H1 (cell line): ENCODE measurements at regions not wholly inside any gene's neighbourhood (a gene's known extent, or its start where the extent isn't known, plus 50 kb on each side); places are given as distances from the start of the nearest gene placed in this dataset.

Experiments used
- CTCF ChIA-PET: fragments of 300-600 bp; sonication (Branson Sonifier 250); formaldehyde crosslinking; loops from one replicate; lab custom pipeline; 2021; ENCODE audit not compliant: partially characterized antibody; lab: Charles Lee
- POLR2A ChIA-PET: fragments of 300-600 bp; sonication (Branson Sonifier 250); formaldehyde crosslinking; loops from one replicate; lab custom pipeline; 2021; ENCODE audit warnings: inconsistent platforms; ENCODE audit not compliant: partially characterized antibody; lab: Charles Lee
- DNase-seq, 2 experiments: peaks; one replicate each; pipeline versions ENCODE4 v3.0.0 to v3.0.0-alpha.2; 2010 to 2022; ENCODE audit warnings: low spot score in 2 of 2, low read depth in 1 of 2, mixed read lengths in 1 of 2
- FAIRE-seq: peaks from 2 replicates; lab custom pipeline; 2011; peaks lifted over from hg19 to GRCh38; lab: Jason Lieb, UNC
- H2AFZ ChIP-seq: 2 replicates; pipeline ENCODE4 v1.8.1; 2012; ENCODE audit warnings: low read length, inconsistent platforms
- H2AK5ac ChIP-seq: 2 replicates; pipeline ENCODE4 v1.6.1; 2013; ENCODE audit warnings: low read depth, low read length
- H2BK120ac ChIP-seq: replicated peaks from 2 replicates; pipeline ENCODE3; 2013; ENCODE audit warnings: low read depth, low read length, inconsistent platforms
- H2BK12ac ChIP-seq: 2 replicates; pipeline ENCODE4 v1.6.1; 2013; ENCODE audit warnings: low read depth, low read length
- H2BK15ac ChIP-seq: 2 replicates; pipeline ENCODE4 v1.6.1; 2013; ENCODE audit warnings: low read length
- H2BK20ac ChIP-seq: 2 replicates; pipeline ENCODE4 v1.6.1; 2013; ENCODE audit warnings: low read length
- H2BK5ac ChIP-seq: 2 replicates; pipeline ENCODE4 v1.6.1; 2013; ENCODE audit warnings: low read depth, low read length
- H3K14ac ChIP-seq: 2 replicates; pipeline ENCODE4 v1.6.1; 2013; ENCODE audit warnings: inconsistent platforms; ENCODE audit not compliant: insufficient read length
- H3K18ac ChIP-seq: 2 replicates; pipeline ENCODE4 v1.6.1; 2013; ENCODE audit warnings: low read length; ENCODE audit errors: extremely low read depth
- H3K23ac ChIP-seq: 2 replicates; pipeline ENCODE4 v1.6.1; 2013; ENCODE audit warnings: inconsistent platforms; ENCODE audit not compliant: insufficient read length
- H3K23me2 ChIP-seq: 2 replicates; pipeline ENCODE4 v1.6.1; 2013; ENCODE audit warnings: low read depth, low read length
- H3K27ac ChIP-seq: 2 replicates; pipeline ENCODE4 v1.6.1; 2011; ENCODE audit warnings: low read depth, low read length, inconsistent platforms
- H3K27me3 ChIP-seq, 4 experiments: replicated peaks in 1 of 4; 1 replicate in 1 of 4; 2 replicates in 3 of 4; pipeline versions ENCODE4 v1.6.1 to v1.8.1; 2011 to 2013; ENCODE audit warnings: low read length in 3 of 4, mild to moderate bottlenecking in 3 of 4, inconsistent platforms in 2 of 4, mixed read lengths in 2 of 4, moderate library complexity in 1 of 4; ENCODE audit not compliant: control insufficient read depth in 3 of 4, insufficient read depth in 3 of 4; ENCODE audit errors: extremely low read depth in 1 of 4
- H3K36me3 ChIP-seq, 4 experiments: 2 replicates each; pipeline versions ENCODE4 v1.6.1 to v1.8.1; 2011 to 2013; ENCODE audit warnings: mild to moderate bottlenecking in 4 of 4, low read length in 3 of 4, moderate library complexity in 2 of 4, control low read depth in 1 of 4, inconsistent platforms in 1 of 4; ENCODE audit not compliant: insufficient read depth in 4 of 4, control insufficient read depth in 2 of 4
- H3K4ac ChIP-seq: replicated peaks from 2 replicates; pipeline ENCODE3; 2013; ENCODE audit warnings: low read length, low read depth, mixed read lengths, inconsistent platforms; ENCODE audit not compliant: insufficient read length
- H3K4me1 ChIP-seq, 4 experiments: replicated peaks in 1 of 4; 1 replicate in 1 of 4; 2 replicates in 3 of 4; pipeline versions ENCODE4 v1.6.1 to v1.8.1; 2011 to 2013; ENCODE audit warnings: low read length in 3 of 4, inconsistent platforms in 2 of 4, mixed read lengths in 1 of 4; ENCODE audit not compliant: insufficient read depth in 4 of 4, control insufficient read depth in 3 of 4
- H3K4me2 ChIP-seq, 2 experiments: 2 replicates each; pipeline versions ENCODE4 v1.6.1 to v1.8.1; 2011 to 2013; ENCODE audit warnings: low read depth in 2 of 2, low read length in 2 of 2, control low read depth in 1 of 2, inconsistent platforms in 1 of 2, mild to moderate bottlenecking in 1 of 2; ENCODE audit not compliant: insufficient read depth in 1 of 2
- H3K4me3 ChIP-seq, 4 experiments: fragments of 200-600, 300-600 bp in 1 of 4; sonication (generic), shearing (Covaris generic), sonication (Bioruptor Twin) in 1 of 4; 2 replicates each; pipeline versions ENCODE4 v1.5.1 to v1.8.1; 2011 to 2016; ENCODE audit warnings: low read length in 4 of 4, low read depth in 3 of 4, control low read depth in 2 of 4, inconsistent platforms in 2 of 4, mild to moderate bottlenecking in 2 of 4, mixed read lengths in 1 of 4, moderate library complexity in 1 of 4; ENCODE audit not compliant: insufficient read depth in 2 of 4; ENCODE audit errors: extremely low read depth in 1 of 4
- H3K56ac ChIP-seq: replicated peaks from 2 replicates; pipeline ENCODE3; 2013; ENCODE audit warnings: low read depth, mild to moderate bottlenecking, mixed read lengths, low read length, inconsistent platforms; ENCODE audit not compliant: insufficient read length
- H3K79me1 ChIP-seq: 2 replicates; pipeline ENCODE4 v1.6.1; 2013; ENCODE audit warnings: low read depth, low read length, control low read depth
- H3K79me2 ChIP-seq, 2 experiments: 2 replicates each; pipeline versions ENCODE4 v1.6.1 to v1.8.1; 2012 to 2013; ENCODE audit warnings: low read length in 2 of 2, mild to moderate bottlenecking in 2 of 2, inconsistent platforms in 1 of 2; ENCODE audit not compliant: insufficient read depth in 2 of 2, control insufficient read depth in 1 of 2
- H3K9ac ChIP-seq, 4 experiments: replicated peaks in 1 of 4; 1 replicate in 1 of 4; 2 replicates in 3 of 4; pipeline versions ENCODE4 v1.6.1 to v1.8.1; 2011 to 2013; ENCODE audit warnings: low read depth in 3 of 4, low read length in 3 of 4, control low read depth in 2 of 4, mild to moderate bottlenecking in 2 of 4, moderate library complexity in 2 of 4, inconsistent platforms in 1 of 4; ENCODE audit errors: extremely low read depth in 1 of 4
- H3K9me3 ChIP-seq, 2 experiments: 2 replicates each; pipeline versions ENCODE4 v1.6.1 to v1.8.1; 2012 to 2013; ENCODE audit warnings: mild to moderate bottlenecking in 2 of 2, moderate library complexity in 2 of 2, control low read depth in 1 of 2, inconsistent platforms in 1 of 2, low read depth in 1 of 2, low read length in 1 of 2, mixed read lengths in 1 of 2; ENCODE audit not compliant: insufficient read depth in 2 of 2
- H4K20me1 ChIP-seq, 2 experiments: replicated peaks in 1 of 2; 2 replicates each; pipeline versions ENCODE3 to v1.8.1; 2011 to 2013; ENCODE audit warnings: inconsistent platforms in 2 of 2, low read length in 2 of 2, mild to moderate bottlenecking in 1 of 2; ENCODE audit not compliant: insufficient read depth in 2 of 2, control insufficient read depth in 1 of 2
- H4K5ac ChIP-seq: 2 replicates; pipeline ENCODE4 v1.6.1; 2013; ENCODE audit warnings: low read length, low read depth, mixed read lengths, inconsistent platforms; ENCODE audit not compliant: insufficient read length
- H4K8ac ChIP-seq: 2 replicates; pipeline ENCODE4 v1.8.0; 2013; ENCODE audit warnings: mild to moderate bottlenecking, moderate library complexity, low read length, inconsistent platforms; ENCODE audit not compliant: insufficient read depth; ENCODE audit errors: extremely low read depth
- H4K91ac ChIP-seq: replicated peaks from 2 replicates; pipeline ENCODE3; 2013; ENCODE audit warnings: low read length, mixed read lengths, inconsistent platforms; ENCODE audit not compliant: insufficient read length
- CBX5 ChIP-seq: fragments of 300-800, 300-1000 bp; sonication (generic); IDR thresholded peaks from 2 replicates; pipeline ENCODE4 v1.7.1; 2016; ENCODE audit warnings: antibody characterized with exemption, low read length, low read depth
- CTBP2 ChIP-seq: IDR thresholded peaks from 2 replicates; pipeline ENCODE4 v1.7.0; 2011; ENCODE audit warnings: borderline replicate concordance, mild to moderate bottlenecking, moderate library complexity, mixed read lengths, low read length; ENCODE audit not compliant: insufficient read depth, insufficient read length
- EP300 ChIP-seq, 2 experiments: IDR thresholded peaks; 1 replicate in 1 of 2; 2 replicates in 1 of 2; pipeline ENCODE4 v1.6.1; 2011 to 2012; ENCODE audit warnings: low read depth in 2 of 2, low read length in 2 of 2, mild to moderate bottlenecking in 2 of 2, borderline replicate concordance in 1 of 2, inconsistent platforms in 1 of 2, moderate library complexity in 1 of 2
- GABPA ChIP-seq: IDR thresholded peaks from 2 replicates; pipeline ENCODE4 v1.6.1; 2011; ENCODE audit warnings: mild to moderate bottlenecking, low read length, moderate library complexity, borderline replicate concordance; ENCODE audit not compliant: insufficient read depth
- KDM1A ChIP-seq: fragments of 200-600, 300-600 bp; sonication (generic); IDR thresholded peaks from 2 replicates; pipeline ENCODE4 v1.7.1; 2016; ENCODE audit warnings: mild to moderate bottlenecking, low read length, borderline replicate concordance
- NANOG ChIP-seq: IDR thresholded peaks from 2 replicates; pipeline ENCODE4 v1.6.1; 2011; ENCODE audit warnings: low read length, low read depth, mild to moderate bottlenecking, inconsistent platforms; ENCODE audit not compliant: insufficient read depth, poor library complexity, severe bottlenecking
- POLR2A ChIP-seq, 2 experiments: IDR thresholded peaks; 1 replicate in 1 of 2; 2 replicates in 1 of 2; pipeline ENCODE4 v1.6.1; 2011; ENCODE audit warnings: low read depth in 2 of 2, low read length in 2 of 2, mild to moderate bottlenecking in 2 of 2; ENCODE audit errors: control extremely low read depth in 1 of 2
- RNF2 ChIP-seq: fragments of 200-900, 300-1000 bp; sonication (generic); IDR thresholded peaks from 2 replicates; pipeline ENCODE4 v1.7.1; 2016; ENCODE audit warnings: borderline replicate concordance, low read depth, mild to moderate bottlenecking, antibody characterized with exemption, low read length; ENCODE audit not compliant: poor library complexity, severe bottlenecking; ENCODE audit errors: missing control alignments
- SIN3A ChIP-seq, 2 experiments: IDR thresholded peaks in 1 of 2; conservative IDR thresholded peaks in 1 of 2; 2 replicates each; pipeline ENCODE4 v1.6.1; 2011 to 2012; ENCODE audit warnings: low read length in 2 of 2, improper control_type of control experiment in 1 of 2, low read depth in 1 of 2, mild to moderate bottlenecking in 1 of 2
- SIRT6 ChIP-seq: IDR thresholded peaks from one replicate; pipeline ENCODE4 v1.7.1; 2012; ENCODE audit warnings: low read length, inconsistent platforms
- SIX5 ChIP-seq: IDR thresholded peaks from 2 replicates; pipeline ENCODE4 v1.6.1; 2011; ENCODE audit warnings: mild to moderate bottlenecking, low read depth, low read length
- SP2 ChIP-seq: IDR thresholded peaks from 2 replicates; pipeline ENCODE4 v1.6.1; 2012; ENCODE audit warnings: mild to moderate bottlenecking, low read length, inconsistent platforms
- ZNF274 ChIP-seq: IDR thresholded peaks from 2 replicates; pipeline ENCODE4 v1.7.0; 2012; ENCODE audit warnings: low read length, borderline replicate concordance; ENCODE audit errors: extremely low read depth
- WGBS, 2 experiments: shearing (Covaris generic) in 1 of 2; methylation state at CpG; one replicate each; pipeline versions ENCODE4 v1.1.6 to v1.1.7; 2013 to 2015; ENCODE audit warnings: low lambda C conversion rate in 2 of 2, mixed read lengths in 2 of 2, inconsistent platforms in 1 of 2, low coverage in 1 of 2, missing lambda C conversion rate in 1 of 2; ENCODE audit not compliant: insufficient replicate concordance in 2 of 2, insufficient coverage in 1 of 2, insufficient read length in 1 of 2; ENCODE audit errors: extremely low coverage in 1 of 2, missing lambda C conversion rate in 1 of 2; 5-methylcytosine and 5-hydroxymethylcytosine counted together

GRCh38 chr21:14720237-14720636 is 174.1 kb upstream of the SAMSN1 start:
- H4K20me1 ChIP-seq = no peaks in the 10 kb centered on the region
- peak overlapping the region; percentile 84; the same call in 1 of the 2 replicates for H2BK15ac ChIP-seq
- no peak overlapping the region for H4K5ac ChIP-seq
- no peak overlapping the region for H3K23ac ChIP-seq
- ChIA-PET CTCF (no interaction called here), POLR2A (interaction anchor here (0.6 kb wide), 1 partner anchor 11 kb away, joined by 3 read pairs; no protein-coding TSS in a partner anchor)
- no peak for DNase-seq
- no peak overlapping the region for H3K9ac ChIP-seq
- H4K91ac ChIP-seq = no peak overlapping the region
- no peak overlapping the region for H2AFZ ChIP-seq
- H2BK120ac ChIP-seq = no peak overlapping the region
- WGBS, 2 experiments = 67% methylated on average over 4 of the region's 4 CpGs; no CpG with 5 or more reads in 1 of the 2 experiments
- no peaks in the 10 kb centered on the region for H3K9me3 ChIP-seq
- no peak overlapping the region for H3K14ac ChIP-seq
- H2BK5ac ChIP-seq = no peak overlapping the region
- H3K4me3 ChIP-seq = no peak overlapping the region
- H2BK20ac ChIP-seq = no peak overlapping the region
- no peak overlapping the region for H3K4me2 ChIP-seq
- no peaks in the 10 kb centered on the region for H3K4me1 ChIP-seq
- H3K27ac ChIP-seq = no peak overlapping the region
- H3K36me3 ChIP-seq = no peaks in the 10 kb centered on the region
- no peak overlapping the region for H3K18ac ChIP-seq
- no peak for FAIRE-seq
- no peak overlapping the region for H3K4ac ChIP-seq
- H4K8ac ChIP-seq = no peak overlapping the region
- no peak overlapping the region for H2BK12ac ChIP-seq
- no peak overlapping the region for H2AK5ac ChIP-seq
- H3K27me3 ChIP-seq = no peaks in the 10 kb centered on the region
- no peaks in the 10 kb centered on the region for H3K79me1 ChIP-seq
- no peaks in the 10 kb centered on the region for H3K79me2 ChIP-seq
- no peak overlapping the region for H3K56ac ChIP-seq
- no peaks in the 10 kb centered on the region for H3K23me2 ChIP-seq
- no peak for TF ChIP-seq SIRT6
- TF ChIP-seq ZNF274 = no peak
- no peak for TF ChIP-seq SIX5
- TF ChIP-seq CBX5 = no peak
- TF ChIP-seq POLR2A (IDR thresholded peaks at IDR 0.05; ENCODE audit: control extremely low read depth in 1 of 2, low read depth in 2 of 2, low read length in 2 of 2) = no peak
- TF ChIP-seq SP2 = no peak
- no peak for TF ChIP-seq RNF2
- no peak for TF ChIP-seq CTBP2
- no peak for TF ChIP-seq NANOG
- no peak for TF ChIP-seq SIN3A (conservative IDR thresholded peaks at IDR 0.05 in 1 of 2, IDR thresholded peaks at IDR 0.05 in 1 of 2; ENCODE audit: low read depth in 1 of 2, low read length in 2 of 2)
- no peak for TF ChIP-seq EP300 (IDR thresholded peaks at IDR 0.05; ENCODE audit: borderline replicate concordance in 1 of 2, low read depth in 2 of 2, low read length in 2 of 2)
- no peak for TF ChIP-seq GABPA
- no peak for TF ChIP-seq KDM1A
